Left colon (tissue), 2 donors: ENCODE measurements at regions not wholly inside any gene's neighbourhood (a gene's known extent, or its start where the extent isn't known, plus 50 kb on each side); places are given as distances from the start of the nearest gene placed in this dataset.
"Not testable (repeated sequence)": the region's sequence is repeated elsewhere in the genome, so short reads cannot be mapped to it uniquely, and the experiment has no call there.

Experiments used
- ATAC-seq: fragments of 200-7000 bp; cut with Tn5 transposase; one replicate; pipeline ENCODE4 v1.9.1; 2020; ENCODE audit warnings: mild to moderate bottlenecking, moderate library complexity
- DNase-seq, 2 donors: peaks; one replicate each; pipeline ENCODE4 v3.0.0-alpha.2; 2020
- intact Hi-C, 2 donors: fragments of 100-400 bp; cut with DNase I in 1 of 2; cut with micrococcal nuclease in 1 of 2; formaldehyde crosslinking; loops; one replicate each; pipeline versions ENCODE4 v1.11.2 to v1.14.0; 2022; cut with DNase I, micrococcal nuclease
- donor health status: DM: no; HTN: no; CAD: no.
- donor health status: DM: yes; HTN: yes; CAD: no.

DNA sequence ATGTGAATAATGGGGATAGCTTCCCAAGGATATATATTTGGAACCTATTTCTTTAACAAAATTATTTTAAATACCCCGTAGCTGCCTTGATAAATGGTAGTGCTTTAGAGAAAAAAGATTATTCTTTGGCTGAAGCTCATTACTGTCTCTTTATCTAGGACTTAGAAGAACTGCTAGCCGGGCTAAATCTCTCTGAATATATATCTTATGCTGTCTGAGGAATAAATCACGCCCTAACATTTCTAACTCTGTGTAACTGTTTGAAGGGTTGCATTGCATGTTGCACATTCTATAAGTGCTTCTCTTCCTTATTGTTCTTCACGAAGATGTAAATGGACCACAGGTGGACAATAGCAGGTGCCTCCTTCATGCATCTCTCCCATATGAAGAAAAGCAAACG is 585.0 kb upstream of the ZP4 start:
- intact Hi-C loops = no loop called here
- DNase-seq = no peak
- ATAC-seq = no peak

GRCh38 chr1:238474263-238474662 is 583.5 kb upstream of the ZP4 start:
- no peak for DNase-seq
- ATAC-seq = no peak
- intact Hi-C loops = no loop called here

GRCh38 chr1:238469146-238469631 is 578.5 kb upstream of the ZP4 start:
- DNase-seq = no peak
- intact Hi-C loops = no loop called here
- ATAC-seq = no peak

DNA sequence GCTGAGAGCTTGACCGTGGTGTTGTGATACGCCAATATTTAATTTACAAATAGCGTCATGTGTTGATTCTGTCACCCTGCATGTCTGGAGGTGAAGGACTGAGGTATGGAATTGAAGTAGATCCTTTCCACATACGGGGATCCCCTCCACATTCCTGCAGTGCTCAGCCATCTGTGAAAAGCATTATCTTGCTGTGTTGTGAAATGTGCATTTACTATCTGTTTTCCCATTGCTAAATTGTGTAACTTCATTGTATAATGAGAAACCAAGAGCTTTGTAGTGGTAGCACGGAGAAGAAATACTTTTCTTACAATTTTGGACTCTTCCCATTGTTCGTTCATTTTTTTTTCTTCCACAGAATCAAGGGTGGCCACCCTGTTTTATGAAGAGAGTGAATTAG is 577.3 kb upstream of the ZP4 start:
- ATAC-seq (no peak), DNase-seq (no peak)
- intact Hi-C loops = no loop called here

- ATAC-seq (no peak), DNase-seq (no peak)
- intact Hi-C loops = no loop called here
Observed at GRCh38 chr1:238466459-238466858, 575.7 kb upstream of the ZP4 start.

GRCh38 chr1:238465449-238465848 is 574.7 kb upstream of the ZP4 start:
- intact Hi-C loops = no loop called here

DNA sequence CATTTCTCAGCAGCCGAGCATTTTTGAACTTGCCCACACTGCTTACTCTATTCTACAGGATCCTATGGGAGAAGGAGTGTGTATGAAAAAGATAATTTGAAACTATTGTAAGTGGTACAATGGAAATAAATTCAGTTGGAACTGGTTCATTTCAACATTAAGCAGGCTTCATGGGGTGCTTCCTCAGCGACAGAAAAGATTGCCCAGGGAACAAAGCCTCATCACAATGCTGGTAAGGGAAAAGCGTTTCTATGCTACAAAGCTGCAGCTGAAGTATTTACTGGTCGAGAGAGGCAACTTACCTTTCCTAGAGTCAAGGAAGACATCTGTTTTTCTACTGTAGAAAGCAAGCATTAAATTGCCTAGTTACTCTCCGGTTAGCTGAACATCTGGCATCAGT is 568.2 kb upstream of the ZP4 start:
- intact Hi-C loops = no loop called here
- DNase-seq = no peak

More at GRCh38 chr1:238465449-238465848, 574.7 kb upstream of the ZP4 start:
- DNase-seq (no peak), ATAC-seq (no peak)

GRCh38 chr1:238457610-238458009 is 566.9 kb upstream of the ZP4 start:
- DNase-seq = no peak
- intact Hi-C loops = no loop called here
- ATAC-seq = no peak

More for the DNA sequence above, 568.2 kb upstream of the ZP4 start:
- no peak for ATAC-seq

- DNase-seq (no peak), ATAC-seq (no peak)
- intact Hi-C loops = no loop called here
Observed at GRCh38 chr1:238451781-238452310, 561.1 kb upstream of the ZP4 start.

DNA sequence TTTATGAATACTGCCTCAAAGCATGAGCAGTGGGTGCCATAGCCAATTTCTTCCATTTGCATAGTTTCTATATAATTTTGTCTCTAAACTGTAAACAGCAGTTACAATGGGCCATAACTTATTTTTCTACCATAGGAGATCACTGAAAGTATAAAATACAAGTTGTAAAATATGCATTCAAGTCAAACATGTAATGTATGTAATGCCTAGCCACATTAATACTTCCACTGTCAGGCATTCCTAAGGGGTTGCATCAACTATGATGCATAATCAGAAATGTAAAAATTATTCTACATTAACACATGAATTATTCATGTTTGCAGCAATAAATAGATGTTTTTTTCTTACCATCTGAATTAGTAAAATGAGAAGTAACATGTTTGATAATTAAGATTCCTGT is 560.3 kb upstream of the ZP4 start:
- DNase-seq = no peak
- ATAC-seq = no peak
- intact Hi-C loops = no loop called here

DNA sequence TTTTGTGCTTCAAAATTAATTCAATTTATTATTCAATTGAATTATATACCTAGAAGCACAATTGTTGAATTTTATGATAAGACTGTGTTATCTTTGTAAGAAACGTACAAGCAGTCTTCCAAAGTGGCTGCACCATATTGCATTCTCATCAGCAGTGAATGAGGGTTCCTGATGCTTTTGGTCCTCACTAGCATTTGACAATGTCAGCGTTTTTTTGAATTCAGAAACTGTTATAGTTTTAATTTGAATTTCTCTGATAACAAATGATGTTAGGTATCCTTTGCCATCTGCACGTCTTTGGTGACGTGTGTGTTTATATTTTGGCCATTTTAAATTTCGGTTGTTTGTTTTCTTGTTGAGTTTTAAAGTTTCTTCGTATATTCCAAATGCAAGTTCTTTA is 553.0 kb upstream of the ZP4 start:
- no peak for ATAC-seq
- no peak for DNase-seq
- intact Hi-C loops = no loop called here

DNA sequence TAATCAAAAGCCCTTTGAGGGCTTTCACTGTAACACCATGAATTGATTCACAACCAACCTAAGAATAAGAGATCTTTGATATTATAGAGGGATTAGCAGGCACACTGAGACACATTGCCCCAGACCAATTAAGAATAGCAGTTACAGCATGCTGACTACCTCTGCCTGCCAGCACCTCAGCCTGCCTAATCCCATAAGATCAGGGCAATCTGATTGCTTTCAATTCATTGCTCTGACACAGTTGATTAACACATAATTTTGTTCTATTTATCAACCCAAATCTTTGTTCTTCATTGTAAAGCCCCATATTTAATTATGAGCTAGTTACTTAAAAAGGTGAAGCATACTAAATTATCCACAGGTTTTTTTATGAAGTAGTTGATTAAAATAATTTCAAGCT is 548.8 kb upstream of the ZP4 start:
- intact Hi-C loops = no loop called here
- DNase-seq (no peak), ATAC-seq (no peak)

DNA sequence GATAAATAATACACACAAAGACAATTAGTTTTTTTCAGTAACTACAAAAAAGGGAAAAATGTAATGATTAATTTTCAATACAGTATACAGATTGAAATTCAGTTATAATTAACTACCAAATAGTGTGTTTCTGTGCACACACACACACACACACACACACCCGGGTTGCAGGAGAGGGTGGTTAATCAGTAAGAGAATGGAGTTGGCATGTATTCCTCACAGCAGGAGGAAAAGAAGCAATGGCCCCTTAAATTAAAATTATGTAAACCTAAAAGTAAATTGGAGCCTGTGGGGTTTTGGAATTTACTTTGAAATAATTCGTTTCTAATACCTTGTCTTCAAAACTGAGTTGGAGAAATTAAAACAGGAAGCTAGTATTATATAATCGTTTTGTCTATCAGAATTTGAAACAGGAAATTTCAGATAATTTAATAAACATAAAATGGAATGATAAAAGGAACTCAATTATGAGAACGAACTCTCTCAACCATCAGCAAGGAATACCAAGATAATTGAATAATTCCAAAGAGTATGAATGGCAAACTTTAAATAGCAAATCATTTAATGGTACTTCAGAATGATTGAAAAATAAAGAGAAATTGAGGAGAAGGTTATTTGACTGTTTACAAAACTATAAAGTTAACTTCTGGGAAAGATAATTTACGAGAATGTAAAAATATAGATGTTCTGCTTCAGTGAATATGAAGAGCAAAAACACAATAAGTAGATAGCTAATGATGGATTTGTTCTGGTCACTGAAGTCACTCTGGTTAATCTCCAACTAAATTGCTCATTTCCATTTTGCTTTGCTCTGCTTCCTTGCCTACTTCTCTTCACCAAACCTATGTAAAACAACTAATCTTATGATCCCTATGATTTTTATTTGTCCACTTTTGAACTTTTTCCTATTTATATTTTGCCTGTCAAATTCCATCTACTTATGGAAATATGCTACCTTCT is 547.9 kb upstream of the ZP4 start:
- intact Hi-C loops = no loop called here
- ATAC-seq = no peak
- no peak for DNase-seq

DNA sequence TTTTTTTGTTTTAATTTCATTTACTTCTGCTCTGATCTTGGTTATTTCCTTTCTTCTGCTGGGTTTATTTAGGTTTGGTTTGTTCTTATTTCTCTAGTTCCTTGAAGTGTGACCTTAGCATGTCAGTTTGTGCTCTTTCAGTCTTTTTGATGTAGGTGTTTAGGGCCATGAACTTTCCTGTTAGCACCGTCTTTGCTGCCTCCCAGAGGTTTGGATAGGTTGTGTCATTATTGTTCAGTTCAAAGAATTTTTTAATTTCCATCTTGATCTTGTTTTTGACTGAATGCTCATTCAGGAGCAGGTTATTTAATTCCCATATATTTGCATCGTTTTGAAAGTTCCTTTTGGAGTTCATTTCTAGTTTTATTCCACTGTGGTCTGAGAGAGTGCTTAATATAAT is 539.0 kb upstream of the ZP4 start:
- DNase-seq, intact Hi-C loops, ATAC-seq: not testable (repeated sequence)

- intact Hi-C loops = no loop called here
- no peak for ATAC-seq
- DNase-seq = no peak
Observed at GRCh38 chr1:238419209-238419608, 528.5 kb upstream of the ZP4 start.

DNA sequence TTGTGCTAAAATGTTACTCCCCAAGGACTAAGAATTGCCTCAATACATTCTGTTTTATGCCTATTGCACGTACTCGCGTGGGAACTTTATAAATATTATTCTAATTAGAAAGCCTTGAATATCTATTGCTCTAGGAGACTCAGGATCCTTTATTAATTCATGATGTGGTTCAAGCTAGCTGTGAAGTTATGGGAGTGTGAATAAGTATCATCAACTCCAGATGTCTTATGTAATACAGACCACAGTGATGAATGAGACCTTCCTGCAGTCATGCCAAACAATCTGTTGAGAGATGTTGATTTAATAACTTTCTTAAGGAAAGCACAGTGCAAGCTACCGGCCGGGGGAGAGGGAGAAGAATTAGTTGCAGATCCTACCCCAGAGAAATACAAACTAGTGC is 519.2 kb upstream of the ZP4 start:
- DNase-seq (no peak), ATAC-seq (no peak)
- intact Hi-C loops = no loop called here

GRCh38 chr1:238409191-238409850 is 518.6 kb upstream of the ZP4 start:
- ATAC-seq (no peak), DNase-seq (no peak)
- intact Hi-C loops = no loop called here

DNA sequence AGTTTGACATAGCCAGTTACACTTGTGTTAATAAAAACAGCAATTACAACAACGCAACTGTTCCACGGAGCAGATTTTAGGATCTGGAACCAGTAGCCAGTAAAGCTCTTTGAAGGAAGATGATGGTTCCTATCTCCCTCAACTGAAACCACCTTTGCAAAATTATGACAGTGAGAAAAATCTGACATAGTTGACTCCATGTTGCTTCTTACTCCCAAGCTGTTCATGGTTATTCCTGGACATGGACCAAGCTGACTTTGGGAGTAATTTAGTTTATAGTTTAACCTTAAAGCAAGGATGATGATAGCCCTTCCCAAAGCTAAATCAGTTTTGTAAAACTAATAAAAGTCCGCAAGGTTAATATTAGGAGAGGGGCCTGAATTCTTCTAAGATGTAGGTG is 518.0 kb upstream of the ZP4 start:
- intact Hi-C loops = no loop called here
- ATAC-seq (no peak), DNase-seq (no peak)

DNA sequence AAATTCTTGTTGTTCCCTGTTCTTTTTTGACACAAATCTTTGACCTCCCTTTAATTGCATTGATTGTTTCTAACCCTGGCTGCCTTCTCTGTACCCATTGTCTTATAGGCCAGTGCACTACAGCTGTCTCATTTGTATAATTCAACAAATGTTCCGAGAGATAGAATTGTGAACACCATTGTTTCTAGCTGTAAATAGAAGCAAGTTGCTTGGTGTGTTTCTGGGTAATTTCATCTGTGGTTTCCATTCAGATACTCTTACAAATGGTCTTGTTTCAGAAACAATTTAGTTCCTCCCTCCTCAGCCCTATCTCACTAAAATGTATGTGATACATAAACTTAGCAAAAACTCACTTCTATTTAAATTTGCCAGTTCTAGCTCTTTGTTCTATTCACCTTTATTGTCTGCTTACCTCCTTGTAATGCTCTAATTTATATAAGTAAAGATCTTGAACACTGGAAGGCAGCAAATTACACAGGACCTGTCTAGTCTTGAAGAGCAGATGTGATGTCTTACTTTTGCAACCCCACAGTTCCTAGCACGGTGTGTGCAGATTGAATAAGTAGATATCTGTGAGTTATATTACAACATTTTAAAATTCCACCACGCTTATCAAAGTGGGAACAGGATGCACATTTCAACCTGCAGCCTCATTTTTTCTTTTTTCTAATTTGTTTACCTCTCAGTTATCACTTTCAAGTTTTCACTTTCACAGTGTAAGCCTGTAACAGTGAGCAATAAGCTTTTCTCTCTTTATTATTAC is 515.6 kb upstream of the ZP4 start:
- intact Hi-C loops = no loop called here
- ATAC-seq (no peak), DNase-seq (no peak)
